Erythroblast (primary cell): ENCODE measurements at regions not wholly inside any gene's neighbourhood (a gene's known extent, or its start where the extent isn't known, plus 50 kb on each side); places are given as distances from the start of the nearest gene placed in this dataset.

Experiments
- GATA1 ChIP-seq: IDR thresholded peaks from 2 replicates; pipeline ENCODE4 v1.6.1; 2011; ENCODE audit warnings: low read depth, mild to moderate bottlenecking, control low read depth, low read length, moderate library complexity
- POLR2A ChIP-seq: IDR thresholded peaks from 2 replicates; pipeline ENCODE4 v1.6.1; 2011; ENCODE audit warnings: mild to moderate bottlenecking, low read length

DNA sequence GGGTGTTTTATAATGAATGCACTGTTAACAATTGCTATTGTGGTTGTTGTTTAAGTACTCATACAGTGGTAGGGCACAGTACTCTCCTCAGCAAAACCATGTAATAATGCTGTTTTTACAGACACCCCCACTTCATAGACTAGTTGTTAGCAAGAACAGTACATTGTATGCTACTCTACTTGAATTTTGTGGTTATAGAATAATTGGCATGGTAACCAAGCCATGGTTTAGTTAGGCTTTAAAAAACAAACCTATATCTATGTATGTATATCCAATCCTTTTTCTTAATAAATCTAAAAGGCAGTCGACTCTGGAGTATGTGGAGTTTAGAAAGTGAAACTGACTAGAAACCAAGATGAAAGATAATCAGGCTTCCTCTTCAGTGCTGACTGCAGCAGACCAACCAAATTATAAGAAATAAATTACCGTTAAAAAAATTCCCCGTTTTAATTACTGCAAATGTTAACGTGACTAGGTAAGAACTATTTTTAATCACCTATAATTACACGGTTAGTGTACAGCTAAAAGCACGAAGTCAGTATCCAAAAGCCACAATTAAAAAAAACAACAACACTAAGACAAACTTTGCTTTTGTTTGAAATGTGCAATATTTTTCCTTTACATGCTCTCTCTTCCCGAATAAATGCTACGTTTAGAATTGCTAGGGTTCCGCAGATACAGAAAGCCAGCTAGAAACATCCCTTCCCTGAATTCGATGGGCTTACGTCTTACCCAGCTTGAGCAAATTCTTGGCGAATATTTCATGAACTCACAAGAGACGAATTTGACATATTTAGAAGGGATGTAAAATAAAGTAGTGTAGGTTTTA, 113.3 kb upstream of the SERTAD2 start:
- no peak for TF ChIP-seq POLR2A
- no peak for TF ChIP-seq GATA1
